ENCODE measurements at regions not wholly inside any gene's neighbourhood (a gene's known extent, or its start where the extent isn't known, plus 50 kb on each side); places are given as distances from the start of the nearest gene placed in this dataset.

GRCh38 chrX:115958687-115959359, 211.7 kb upstream of the AGTR2 start:
- intact Hi-C loops (cut with DNase I; ENCODE audit: low total_unique reads): no loop called here
- DNase-seq: no peak
- WGBS, 5 donors: 0 to 93% (median 70%) methylated on average over 1 to 3 of the region's 3 CpGs
- no peak for TF ChIP-seq POLR2AphosphoS5 (IDR thresholded peaks at IDR 0.05)
- no peak for TF ChIP-seq CTCF (IDR thresholded peaks at IDR 0.05 in 8 of 11, conservative IDR thresholded peaks at IDR 0.05 in 3 of 11)
- TF ChIP-seq POLR2A (IDR thresholded peaks at IDR 0.05): no peak
- H3K4me1 ChIP-seq: no peaks in the 10 kb centered on the region
- no peaks in the 10 kb centered on the region for H3K36me3 ChIP-seq
- no peaks in the 10 kb centered on the region for H3K9me3 ChIP-seq
- H3K27me3 ChIP-seq (replicated peaks in 1 of 7): peaks cover 0 to 21% (median 0%) of the 10 kb centered on the region in 7 donors
- no peak overlapping the region for H3K4me3 ChIP-seq
- H3K27ac ChIP-seq: no peak overlapping the region

GRCh38 chrX:115960440-115961084, 210.0 kb upstream of the AGTR2 start:
- Histone ChIP-seq H3K4me1 (no peaks in the 10 kb centered on the region), H3K27ac (no peak overlapping the region), H3K27me3 (replicated peaks in 1 of 7) (peaks cover 0 to 21% (median 0%) of the 10 kb centered on the region in 7 donors), H3K9me3 (no peaks in the 10 kb centered on the region), H3K36me3 (no peaks in the 10 kb centered on the region), H3K4me3 (no peak overlapping the region)
- no peak for DNase-seq
- no peak for TF ChIP-seq POLR2AphosphoS5 (IDR thresholded peaks at IDR 0.05)
- no peak for TF ChIP-seq CTCF (IDR thresholded peaks at IDR 0.05 in 8 of 11, conservative IDR thresholded peaks at IDR 0.05 in 3 of 11)
- TF ChIP-seq POLR2A (IDR thresholded peaks at IDR 0.05): no peak
- WGBS, 5 donors: 78 to 94% (median 80%) methylated on average over 2 to 4 of the region's 4 CpGs
- intact Hi-C loops (cut with DNase I; ENCODE audit: low total_unique reads): no loop called here

- Histone ChIP-seq H3K36me3 (no peaks in the 10 kb centered on the region), H3K9me3 (no peaks in the 10 kb centered on the region), H3K4me1 (no peaks in the 10 kb centered on the region), H3K4me3 (no peak overlapping the region), H3K27me3 (replicated peaks in 1 of 7) (peaks cover 0 to 17% (median 8%) of the 10 kb centered on the region in 7 donors), H3K27ac (no peak overlapping the region)
- intact Hi-C loops (cut with DNase I; ENCODE audit: low total_unique reads): no loop called here
- 66 to 95% (median 81%) methylated on average over 2 to 11 of the region's 11 CpGs for WGBS, 5 donors
- TF ChIP-seq POLR2AphosphoS5 (IDR thresholded peaks at IDR 0.05) (no peak), CTCF (IDR thresholded peaks at IDR 0.05 in 8 of 11, conservative IDR thresholded peaks at IDR 0.05 in 3 of 11) (no peak), POLR2A (IDR thresholded peaks at IDR 0.05) (no peak)
- DNase-seq: no peak
These were observed 203.6 kb upstream of the AGTR2 start for GRCh38 chrX:115966920-115967319.
